H1 (cell line): ENCODE measurements at regions not wholly inside any gene's neighbourhood (a gene's known extent, or its start where the extent isn't known, plus 50 kb on each side); places are given as distances from the start of the nearest gene placed in this dataset.
"Not testable (repeated sequence)": the region's sequence is repeated elsewhere in the genome, so short reads cannot be mapped to it uniquely, and the experiment has no call there.

Experiments
- CTCF ChIA-PET: fragments of 300-600 bp; sonication (Branson Sonifier 250); formaldehyde crosslinking; loops from one replicate; lab custom pipeline; 2021; ENCODE audit not compliant: partially characterized antibody; lab: Charles Lee
- POLR2A ChIA-PET: fragments of 300-600 bp; sonication (Branson Sonifier 250); formaldehyde crosslinking; loops from one replicate; lab custom pipeline; 2021; ENCODE audit warnings: inconsistent platforms; ENCODE audit not compliant: partially characterized antibody; lab: Charles Lee
- DNase-seq, 2 experiments: peaks; one replicate each; pipeline versions ENCODE4 v3.0.0 to v3.0.0-alpha.2; 2010 to 2022; ENCODE audit warnings: low spot score in 2 of 2, low read depth in 1 of 2, mixed read lengths in 1 of 2
- FAIRE-seq: peaks from 2 replicates; lab custom pipeline; 2011; peaks lifted over from hg19 to GRCh38; lab: Jason Lieb, UNC
- H2AFZ ChIP-seq: 2 replicates; pipeline ENCODE4 v1.8.1; 2012; ENCODE audit warnings: low read length, inconsistent platforms
- H2AK5ac ChIP-seq: 2 replicates; pipeline ENCODE4 v1.6.1; 2013; ENCODE audit warnings: low read depth, low read length
- H2BK120ac ChIP-seq: replicated peaks from 2 replicates; pipeline ENCODE3; 2013; ENCODE audit warnings: low read depth, low read length, inconsistent platforms
- H2BK12ac ChIP-seq: 2 replicates; pipeline ENCODE4 v1.6.1; 2013; ENCODE audit warnings: low read depth, low read length
- H2BK15ac ChIP-seq: 2 replicates; pipeline ENCODE4 v1.6.1; 2013; ENCODE audit warnings: low read length
- H2BK20ac ChIP-seq: 2 replicates; pipeline ENCODE4 v1.6.1; 2013; ENCODE audit warnings: low read length
- H2BK5ac ChIP-seq: 2 replicates; pipeline ENCODE4 v1.6.1; 2013; ENCODE audit warnings: low read depth, low read length
- H3K14ac ChIP-seq: 2 replicates; pipeline ENCODE4 v1.6.1; 2013; ENCODE audit warnings: inconsistent platforms; ENCODE audit not compliant: insufficient read length
- H3K18ac ChIP-seq: 2 replicates; pipeline ENCODE4 v1.6.1; 2013; ENCODE audit warnings: low read length; ENCODE audit errors: extremely low read depth
- H3K23ac ChIP-seq: 2 replicates; pipeline ENCODE4 v1.6.1; 2013; ENCODE audit warnings: inconsistent platforms; ENCODE audit not compliant: insufficient read length
- H3K23me2 ChIP-seq: 2 replicates; pipeline ENCODE4 v1.6.1; 2013; ENCODE audit warnings: low read depth, low read length
- H3K27ac ChIP-seq: 2 replicates; pipeline ENCODE4 v1.6.1; 2011; ENCODE audit warnings: low read depth, low read length, inconsistent platforms
- H3K27me3 ChIP-seq, 4 experiments: replicated peaks in 1 of 4; 1 replicate in 1 of 4; 2 replicates in 3 of 4; pipeline versions ENCODE4 v1.6.1 to v1.8.1; 2011 to 2013; ENCODE audit warnings: low read length in 3 of 4, mild to moderate bottlenecking in 3 of 4, inconsistent platforms in 2 of 4, mixed read lengths in 2 of 4, moderate library complexity in 1 of 4; ENCODE audit not compliant: control insufficient read depth in 3 of 4, insufficient read depth in 3 of 4; ENCODE audit errors: extremely low read depth in 1 of 4
- H3K36me3 ChIP-seq, 4 experiments: 2 replicates each; pipeline versions ENCODE4 v1.6.1 to v1.8.1; 2011 to 2013; ENCODE audit warnings: mild to moderate bottlenecking in 4 of 4, low read length in 3 of 4, moderate library complexity in 2 of 4, control low read depth in 1 of 4, inconsistent platforms in 1 of 4; ENCODE audit not compliant: insufficient read depth in 4 of 4, control insufficient read depth in 2 of 4
- H3K4ac ChIP-seq: replicated peaks from 2 replicates; pipeline ENCODE3; 2013; ENCODE audit warnings: low read length, low read depth, mixed read lengths, inconsistent platforms; ENCODE audit not compliant: insufficient read length
- H3K4me1 ChIP-seq, 4 experiments: replicated peaks in 1 of 4; 1 replicate in 1 of 4; 2 replicates in 3 of 4; pipeline versions ENCODE4 v1.6.1 to v1.8.1; 2011 to 2013; ENCODE audit warnings: low read length in 3 of 4, inconsistent platforms in 2 of 4, mixed read lengths in 1 of 4; ENCODE audit not compliant: insufficient read depth in 4 of 4, control insufficient read depth in 3 of 4
- H3K4me2 ChIP-seq, 2 experiments: 2 replicates each; pipeline versions ENCODE4 v1.6.1 to v1.8.1; 2011 to 2013; ENCODE audit warnings: low read depth in 2 of 2, low read length in 2 of 2, control low read depth in 1 of 2, inconsistent platforms in 1 of 2, mild to moderate bottlenecking in 1 of 2; ENCODE audit not compliant: insufficient read depth in 1 of 2
- H3K4me3 ChIP-seq, 4 experiments: fragments of 200-600, 300-600 bp in 1 of 4; sonication (generic), shearing (Covaris generic), sonication (Bioruptor Twin) in 1 of 4; 2 replicates each; pipeline versions ENCODE4 v1.5.1 to v1.8.1; 2011 to 2016; ENCODE audit warnings: low read length in 4 of 4, low read depth in 3 of 4, control low read depth in 2 of 4, inconsistent platforms in 2 of 4, mild to moderate bottlenecking in 2 of 4, mixed read lengths in 1 of 4, moderate library complexity in 1 of 4; ENCODE audit not compliant: insufficient read depth in 2 of 4; ENCODE audit errors: extremely low read depth in 1 of 4
- H3K56ac ChIP-seq: replicated peaks from 2 replicates; pipeline ENCODE3; 2013; ENCODE audit warnings: low read depth, mild to moderate bottlenecking, mixed read lengths, low read length, inconsistent platforms; ENCODE audit not compliant: insufficient read length
- H3K79me1 ChIP-seq: 2 replicates; pipeline ENCODE4 v1.6.1; 2013; ENCODE audit warnings: low read depth, low read length, control low read depth
- H3K79me2 ChIP-seq, 2 experiments: 2 replicates each; pipeline versions ENCODE4 v1.6.1 to v1.8.1; 2012 to 2013; ENCODE audit warnings: low read length in 2 of 2, mild to moderate bottlenecking in 2 of 2, inconsistent platforms in 1 of 2; ENCODE audit not compliant: insufficient read depth in 2 of 2, control insufficient read depth in 1 of 2
- H3K9ac ChIP-seq, 4 experiments: replicated peaks in 1 of 4; 1 replicate in 1 of 4; 2 replicates in 3 of 4; pipeline versions ENCODE4 v1.6.1 to v1.8.1; 2011 to 2013; ENCODE audit warnings: low read depth in 3 of 4, low read length in 3 of 4, control low read depth in 2 of 4, mild to moderate bottlenecking in 2 of 4, moderate library complexity in 2 of 4, inconsistent platforms in 1 of 4; ENCODE audit errors: extremely low read depth in 1 of 4
- H3K9me3 ChIP-seq, 2 experiments: 2 replicates each; pipeline versions ENCODE4 v1.6.1 to v1.8.1; 2012 to 2013; ENCODE audit warnings: mild to moderate bottlenecking in 2 of 2, moderate library complexity in 2 of 2, control low read depth in 1 of 2, inconsistent platforms in 1 of 2, low read depth in 1 of 2, low read length in 1 of 2, mixed read lengths in 1 of 2; ENCODE audit not compliant: insufficient read depth in 2 of 2
- H4K20me1 ChIP-seq, 2 experiments: replicated peaks in 1 of 2; 2 replicates each; pipeline versions ENCODE3 to v1.8.1; 2011 to 2013; ENCODE audit warnings: inconsistent platforms in 2 of 2, low read length in 2 of 2, mild to moderate bottlenecking in 1 of 2; ENCODE audit not compliant: insufficient read depth in 2 of 2, control insufficient read depth in 1 of 2
- H4K5ac ChIP-seq: 2 replicates; pipeline ENCODE4 v1.6.1; 2013; ENCODE audit warnings: low read length, low read depth, mixed read lengths, inconsistent platforms; ENCODE audit not compliant: insufficient read length
- H4K8ac ChIP-seq: 2 replicates; pipeline ENCODE4 v1.8.0; 2013; ENCODE audit warnings: mild to moderate bottlenecking, moderate library complexity, low read length, inconsistent platforms; ENCODE audit not compliant: insufficient read depth; ENCODE audit errors: extremely low read depth
- H4K91ac ChIP-seq: replicated peaks from 2 replicates; pipeline ENCODE3; 2013; ENCODE audit warnings: low read length, mixed read lengths, inconsistent platforms; ENCODE audit not compliant: insufficient read length
- WGBS, 2 experiments: shearing (Covaris generic) in 1 of 2; methylation state at CpG; one replicate each; pipeline versions ENCODE4 v1.1.6 to v1.1.7; 2013 to 2015; ENCODE audit warnings: low lambda C conversion rate in 2 of 2, mixed read lengths in 2 of 2, inconsistent platforms in 1 of 2, low coverage in 1 of 2, missing lambda C conversion rate in 1 of 2; ENCODE audit not compliant: insufficient replicate concordance in 2 of 2, insufficient coverage in 1 of 2, insufficient read length in 1 of 2; ENCODE audit errors: extremely low coverage in 1 of 2, missing lambda C conversion rate in 1 of 2; 5-methylcytosine and 5-hydroxymethylcytosine counted together
- TF ChIP-seq, protein P1 (sequence below), 3 experiments: IDR thresholded peaks; 1 replicate in 2 of 3; 2 replicates in 1 of 3; pipeline versions ENCODE4 v1.5.1 to v1.6.1; 2011; ENCODE audit warnings: low read length in 3 of 3, mild to moderate bottlenecking in 3 of 3, inconsistent platforms in 2 of 3, low read depth in 1 of 3, moderate library complexity in 1 of 3; ENCODE audit not compliant: insufficient read depth in 1 of 3; ENCODE audit errors: control extremely low read depth in 1 of 3

GRCh38 chr7:128608678-128609421 lies 63.2 kb upstream of the GARIN1A start:
- H2AFZ ChIP-seq, H2AK5ac ChIP-seq, H3K18ac ChIP-seq, H3K27me3 ChIP-seq, H2BK15ac ChIP-seq, H3K56ac ChIP-seq, H3K27ac ChIP-seq, H3K4me3 ChIP-seq, H3K4ac ChIP-seq, H2BK20ac ChIP-seq, H4K5ac ChIP-seq, H3K79me2 ChIP-seq, H4K8ac ChIP-seq, H4K91ac ChIP-seq, H4K20me1 ChIP-seq, H3K4me2 ChIP-seq, H2BK12ac ChIP-seq, H3K9me3 ChIP-seq, H3K79me1 ChIP-seq, H3K9ac ChIP-seq, H3K23me2 ChIP-seq, H3K36me3 ChIP-seq, H3K4me1 ChIP-seq, POLR2A ChIA-PET, H2BK120ac ChIP-seq, H3K14ac ChIP-seq, H3K23ac ChIP-seq, DNase-seq, H2BK5ac ChIP-seq: not testable (repeated sequence)
- CTCF ChIA-PET: interaction anchor here (0.7 kb wide), 1 partner anchor 75 kb away, joined by 4 read pairs; no protein-coding TSS in a partner anchor
- WGBS, 2 experiments: 46% methylated on average over 6 of the region's 6 CpGs; no CpG with 5 or more reads in 1 of the 2 experiments
- peak; percentile 62 for FAIRE-seq
- TF ChIP-seq, protein P1, sequence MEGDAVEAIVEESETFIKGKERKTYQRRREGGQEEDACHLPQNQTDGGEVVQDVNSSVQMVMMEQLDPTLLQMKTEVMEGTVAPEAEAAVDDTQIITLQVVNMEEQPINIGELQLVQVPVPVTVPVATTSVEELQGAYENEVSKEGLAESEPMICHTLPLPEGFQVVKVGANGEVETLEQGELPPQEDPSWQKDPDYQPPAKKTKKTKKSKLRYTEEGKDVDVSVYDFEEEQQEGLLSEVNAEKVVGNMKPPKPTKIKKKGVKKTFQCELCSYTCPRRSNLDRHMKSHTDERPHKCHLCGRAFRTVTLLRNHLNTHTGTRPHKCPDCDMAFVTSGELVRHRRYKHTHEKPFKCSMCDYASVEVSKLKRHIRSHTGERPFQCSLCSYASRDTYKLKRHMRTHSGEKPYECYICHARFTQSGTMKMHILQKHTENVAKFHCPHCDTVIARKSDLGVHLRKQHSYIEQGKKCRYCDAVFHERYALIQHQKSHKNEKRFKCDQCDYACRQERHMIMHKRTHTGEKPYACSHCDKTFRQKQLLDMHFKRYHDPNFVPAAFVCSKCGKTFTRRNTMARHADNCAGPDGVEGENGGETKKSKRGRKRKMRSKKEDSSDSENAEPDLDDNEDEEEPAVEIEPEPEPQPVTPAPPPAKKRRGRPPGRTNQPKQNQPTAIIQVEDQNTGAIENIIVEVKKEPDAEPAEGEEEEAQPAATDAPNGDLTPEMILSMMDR (IDR thresholded peaks at IDR 0.05; ENCODE audit: control extremely low read depth in 1 of 3, insufficient read depth in 1 of 3, low read depth in 1 of 3, low read length in 3 of 3): peak in 1 of 3 experiments; percentile 24; a peak in 1 of 4 replicates
